Stimulated activated CD4-positive, alpha-beta T cell treated with anti-CD3 and anti-CD28 coated beads, Interleukin-4, amount 100 ng/mL, for 24 hours (primary cell): ENCODE measurements at regions not wholly inside any gene's neighbourhood (a gene's known extent, or its start where the extent isn't known, plus 50 kb on each side); places are given as distances from the start of the nearest gene placed in this dataset.

Experiments used
- DNase-seq: peaks from one replicate; pipeline ENCODE4 v3.0.0-alpha.2; 2020

DNA sequence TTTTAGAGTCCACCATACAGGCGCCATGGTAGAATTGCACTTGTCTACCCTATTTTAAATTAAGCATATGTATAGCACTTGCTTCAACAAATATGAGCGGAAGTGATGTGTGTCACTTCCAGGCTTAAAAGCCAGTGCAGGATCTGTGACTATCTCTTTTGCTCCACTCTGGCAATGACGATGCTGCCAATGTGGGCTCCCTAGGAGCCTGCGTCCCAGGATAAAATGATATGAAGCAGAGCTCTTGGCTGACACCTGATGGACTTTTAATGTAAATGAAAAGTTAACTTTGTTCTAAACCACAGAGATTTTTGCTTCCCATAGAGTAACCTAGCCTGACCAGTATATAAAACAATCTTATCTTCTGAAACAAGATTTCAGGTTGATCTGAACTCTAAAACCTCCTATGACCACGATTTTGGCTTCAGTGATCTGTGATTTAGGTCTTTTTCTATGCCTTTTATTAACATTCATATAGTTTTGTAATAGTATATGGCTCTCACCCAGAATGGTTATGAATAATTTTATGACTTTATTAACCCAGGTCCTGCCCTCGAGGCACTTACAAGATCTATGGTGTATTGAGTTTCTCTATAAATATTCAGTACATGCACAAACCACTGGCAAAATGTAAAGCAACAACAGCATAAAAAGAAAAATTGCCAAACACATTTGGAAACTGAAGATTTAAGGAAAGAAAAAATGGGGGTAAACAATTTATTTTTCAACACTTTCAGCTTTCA, 422.5 kb upstream of the PIK3C3 start:
- DNase-seq, result no peak

DNA sequence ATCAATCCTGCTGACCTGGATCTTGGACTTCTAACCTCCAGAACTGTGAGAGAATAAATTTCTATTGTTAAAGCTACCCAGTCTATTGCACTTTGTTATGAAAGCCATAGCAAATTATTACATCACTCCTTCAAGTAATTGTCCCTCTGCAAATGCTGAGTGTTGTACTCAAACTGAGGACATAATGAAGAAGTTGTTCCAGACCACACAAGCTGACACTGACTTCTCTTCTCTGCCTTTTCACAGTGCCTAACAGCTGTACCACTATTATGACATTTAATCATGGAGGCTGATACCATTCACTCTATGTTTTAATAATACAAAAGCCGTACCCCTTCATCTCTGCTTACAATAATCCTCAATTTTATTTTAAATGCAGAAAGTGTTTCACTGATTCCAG, 424.1 kb upstream of the PIK3C3 start:
- DNase-seq, result no peak

DNA sequence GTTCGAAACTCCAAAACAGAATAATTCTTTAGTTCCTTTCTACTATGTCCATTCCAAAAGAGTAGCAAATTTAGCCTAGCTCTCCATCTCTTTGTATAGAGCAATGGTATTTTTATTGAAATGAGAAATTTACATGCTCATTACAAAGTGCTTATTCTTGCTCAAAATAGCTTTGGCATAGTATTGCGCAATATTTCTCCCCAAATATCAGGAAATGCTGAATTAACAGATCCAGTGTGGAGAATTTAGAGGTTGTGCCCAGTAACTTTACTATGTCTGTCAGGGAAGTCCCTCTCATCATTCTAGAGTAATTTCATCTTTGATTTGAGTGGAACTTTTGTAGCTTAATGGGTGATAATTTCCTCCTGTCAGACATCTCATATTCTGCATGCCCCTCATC, 425.9 kb upstream of the PIK3C3 start:
- DNase-seq, result no peak

DNA sequence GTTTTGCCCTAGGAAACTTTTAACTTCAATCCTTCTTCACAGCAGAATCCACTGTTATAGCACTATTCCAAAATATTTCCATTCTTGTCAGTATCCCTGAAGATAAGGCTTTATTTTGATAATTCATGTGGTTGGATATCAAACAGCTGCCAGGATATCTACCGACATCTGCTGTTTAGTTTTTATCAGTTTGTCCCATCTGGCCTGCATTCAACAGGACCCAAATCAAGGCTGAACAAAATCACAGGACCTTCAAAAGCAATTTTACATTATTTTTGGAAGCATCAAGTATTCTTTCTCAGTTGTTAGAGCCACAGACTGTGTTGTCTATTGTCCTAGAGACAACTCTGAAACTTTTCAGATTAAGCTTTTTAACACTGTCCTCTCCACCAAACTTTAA, 429.0 kb upstream of the PIK3C3 start:
- DNase-seq, result no peak

DNA sequence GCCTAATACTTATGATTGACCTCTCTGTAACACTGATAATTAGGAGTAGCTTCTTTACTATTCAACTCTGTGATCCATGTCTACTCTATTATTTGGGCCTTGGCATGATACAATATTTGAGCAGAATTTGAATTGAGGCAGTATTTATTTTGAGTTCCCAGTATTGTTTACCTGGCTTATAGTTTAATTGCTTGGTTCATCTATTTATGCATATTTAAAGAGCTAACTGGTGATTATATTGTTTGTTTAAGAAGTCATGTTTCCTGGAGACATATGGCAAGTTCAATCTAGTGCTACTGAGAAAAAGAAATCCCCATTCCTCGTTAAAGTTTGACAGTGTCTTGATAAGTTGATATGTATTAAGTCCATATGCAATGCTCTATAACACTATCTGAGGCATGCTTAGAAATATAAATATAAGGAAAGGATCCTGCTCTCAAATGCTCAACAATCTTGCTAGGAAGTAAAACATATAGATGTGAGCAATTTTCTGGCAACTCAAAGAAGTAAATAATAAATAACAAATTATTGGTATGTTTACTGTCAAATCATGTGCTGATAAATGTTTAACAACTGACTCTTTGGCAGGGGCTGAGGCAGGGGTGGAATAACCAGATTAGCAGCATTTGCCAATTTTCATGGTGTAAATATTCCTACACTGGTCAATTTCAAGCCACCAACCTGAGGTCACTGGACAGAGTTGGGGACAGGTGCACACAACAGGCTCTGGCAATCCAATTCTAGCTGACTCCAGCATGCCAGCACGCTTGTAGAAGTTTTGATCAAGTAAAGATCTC, 430.2 kb upstream of the PIK3C3 start:
- DNase-seq, result no peak

DNA sequence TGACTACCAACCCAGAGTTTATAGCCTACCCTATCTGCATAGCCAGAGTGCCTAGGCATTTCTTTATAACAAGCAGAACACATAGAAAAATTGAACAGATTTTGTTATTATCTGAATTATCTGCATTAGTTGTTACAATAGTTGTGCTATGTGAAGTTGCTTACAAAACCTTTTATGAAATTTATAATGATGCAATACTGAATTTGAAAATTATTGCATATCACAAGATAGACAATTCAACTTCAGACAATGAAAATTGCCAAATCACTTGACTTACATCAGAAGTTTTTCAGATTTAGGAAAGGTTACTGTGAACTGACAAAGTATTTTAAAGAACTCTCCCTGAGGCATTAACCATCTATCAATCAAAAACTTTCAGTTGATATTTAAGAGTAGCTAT, 437.9 kb upstream of the PIK3C3 start:
- DNase-seq, result no peak

DNA sequence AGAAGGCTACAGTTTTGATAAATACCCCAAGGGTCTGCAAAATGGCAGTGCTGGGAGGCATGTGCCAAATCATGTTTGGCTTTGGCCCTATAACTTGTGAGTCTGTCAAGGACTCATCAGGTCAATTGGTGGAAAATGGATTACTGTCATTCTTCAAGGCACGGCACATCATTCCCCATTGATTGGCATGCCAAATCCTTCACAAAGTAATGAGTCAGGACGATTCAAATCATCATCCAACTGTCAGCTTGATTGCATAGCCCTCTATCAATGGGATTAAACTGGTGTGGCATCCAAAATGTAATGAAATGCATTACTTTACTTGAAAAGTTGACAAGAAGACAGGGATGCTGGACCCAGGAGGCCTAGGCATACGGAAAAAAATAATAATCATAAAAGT, 441.6 kb upstream of the PIK3C3 start:
- no peak for DNase-seq

DNA sequence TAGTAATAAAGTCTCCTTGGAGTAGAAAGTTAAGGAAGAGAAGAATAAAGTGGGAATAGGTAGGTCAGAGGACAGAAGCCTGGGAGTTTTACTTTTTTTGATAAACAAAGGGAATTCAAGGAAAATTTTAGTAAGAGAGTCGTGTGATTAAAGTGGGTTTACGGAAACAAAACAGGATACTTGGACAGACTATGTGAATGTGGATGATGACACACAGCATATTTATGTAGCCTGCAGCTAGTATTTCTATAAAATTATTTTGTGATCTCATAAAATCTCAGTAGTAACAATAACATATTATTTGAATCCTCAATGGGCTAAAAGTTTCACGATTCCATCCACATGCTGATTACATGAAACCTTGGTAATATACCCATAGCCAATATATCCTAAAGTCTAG, 450.7 kb upstream of the PIK3C3 start:
- DNase-seq, result no peak

DNA sequence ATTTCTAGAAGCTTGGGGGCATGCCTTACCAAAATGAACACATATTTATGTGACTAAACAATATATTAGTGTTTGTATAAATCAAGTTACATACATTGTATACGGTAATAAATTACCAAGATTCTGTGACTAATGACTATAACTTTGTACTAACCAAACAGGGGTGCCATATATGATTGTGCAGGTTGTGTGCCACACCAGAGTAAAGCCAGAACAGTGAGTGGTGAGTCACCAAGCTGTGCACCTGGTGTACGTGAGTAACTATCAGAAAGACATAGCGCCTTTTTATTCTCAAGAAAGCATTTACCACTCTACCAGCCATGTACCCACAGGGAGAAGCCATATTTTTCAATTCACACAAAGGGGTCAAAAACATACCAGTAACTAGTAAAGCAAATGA, 453.2 kb upstream of the PIK3C3 start:
- no peak for DNase-seq

DNA sequence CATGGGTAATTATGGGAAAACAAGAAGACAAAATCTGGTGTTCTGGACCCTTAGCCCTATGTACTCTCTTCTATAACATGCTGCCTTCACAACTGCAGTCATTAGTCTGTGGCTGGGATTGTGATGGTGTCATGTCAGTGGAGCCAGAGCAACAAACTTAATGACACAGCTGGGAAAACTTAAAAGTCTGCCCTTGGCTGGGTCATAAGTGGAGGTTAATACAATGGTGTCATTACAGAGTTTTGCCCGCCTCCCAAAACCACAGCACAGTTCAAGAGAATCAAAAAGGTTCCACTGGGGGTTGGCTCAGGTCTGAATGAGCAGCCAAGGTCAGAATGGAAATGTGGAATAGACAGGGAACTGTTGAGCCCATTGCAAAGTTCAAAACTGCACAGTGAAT, 455.7 kb upstream of the PIK3C3 start:
- no peak for DNase-seq

DNA sequence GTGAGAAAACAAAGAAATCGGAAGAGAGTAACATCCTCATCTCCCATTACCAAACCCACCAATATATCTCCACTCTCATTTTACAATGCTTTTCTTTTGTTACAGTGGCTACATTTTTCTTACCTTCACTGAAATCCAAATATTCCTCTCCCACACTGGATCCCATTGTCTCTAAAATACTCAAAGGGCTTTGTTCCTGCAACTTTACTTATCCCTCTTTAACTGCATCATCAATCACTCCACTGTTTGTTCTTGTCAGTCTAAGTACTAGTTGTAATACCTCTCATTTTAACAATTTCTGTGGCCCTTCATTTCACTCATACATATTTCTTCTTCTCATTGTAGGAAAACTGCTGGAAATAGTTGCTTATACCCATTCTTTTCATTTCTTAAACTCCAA, 464.2 kb upstream of the PIK3C3 start:
- DNase-seq, result no peak

DNA sequence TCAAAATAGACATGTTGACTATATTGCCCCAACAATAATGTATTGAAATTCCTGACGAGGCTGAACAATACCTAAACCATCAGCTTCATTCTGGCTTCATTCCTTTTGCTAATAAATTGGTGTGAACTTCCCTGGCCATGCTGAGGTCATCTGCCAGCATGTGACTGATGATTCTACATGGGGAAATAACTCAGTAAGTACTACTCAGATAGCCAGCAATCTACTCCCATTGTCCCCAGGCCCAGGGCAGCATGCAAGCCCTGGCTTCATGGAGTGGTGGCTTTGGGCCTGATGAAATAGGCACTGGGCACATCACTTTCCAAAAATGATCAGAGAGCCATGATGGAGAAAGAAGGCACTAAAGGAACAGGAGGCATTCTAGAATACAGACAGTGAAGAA, 468.5 kb upstream of the PIK3C3 start:
- no peak for DNase-seq

DNA sequence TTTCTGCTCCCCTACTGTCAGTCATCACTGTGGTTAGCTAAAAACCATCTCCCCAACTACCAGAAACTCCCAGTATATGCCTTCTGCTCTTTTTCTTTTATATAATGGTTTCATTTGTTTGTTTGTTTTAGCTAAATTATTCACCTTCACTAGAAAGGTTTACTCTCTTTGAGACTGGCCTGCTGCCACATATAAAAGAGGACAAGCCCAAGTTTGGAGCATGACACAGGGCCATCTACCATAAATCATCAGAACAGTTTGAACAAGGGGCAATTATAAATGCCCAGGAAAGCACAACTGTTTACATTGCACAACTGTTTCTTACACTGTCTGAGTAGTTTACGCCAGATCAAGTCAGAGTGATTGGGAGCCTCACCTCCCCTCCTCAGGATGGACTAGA, 471.0 kb upstream of the PIK3C3 start:
- DNase-seq, result no peak

DNA sequence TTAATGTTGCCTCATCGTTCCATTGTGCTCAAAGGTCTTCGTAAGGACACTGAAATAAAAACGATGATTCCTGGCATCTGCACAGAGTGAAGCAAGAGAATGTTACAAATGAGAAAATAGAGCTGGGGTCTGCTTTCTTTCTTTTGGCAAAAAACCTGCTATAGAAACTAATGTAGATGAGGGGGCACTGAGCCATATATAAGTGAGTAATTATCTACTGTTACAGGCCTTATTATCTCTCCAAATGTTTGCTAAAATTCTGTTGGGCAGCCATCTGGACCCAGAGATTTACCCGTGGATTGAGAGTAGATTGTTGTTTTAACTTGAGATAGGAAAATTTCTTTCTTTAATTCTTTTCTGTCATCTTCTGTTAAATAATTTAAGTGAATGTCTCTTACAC, 472.5 kb upstream of the PIK3C3 start:
- no peak for DNase-seq

DNA sequence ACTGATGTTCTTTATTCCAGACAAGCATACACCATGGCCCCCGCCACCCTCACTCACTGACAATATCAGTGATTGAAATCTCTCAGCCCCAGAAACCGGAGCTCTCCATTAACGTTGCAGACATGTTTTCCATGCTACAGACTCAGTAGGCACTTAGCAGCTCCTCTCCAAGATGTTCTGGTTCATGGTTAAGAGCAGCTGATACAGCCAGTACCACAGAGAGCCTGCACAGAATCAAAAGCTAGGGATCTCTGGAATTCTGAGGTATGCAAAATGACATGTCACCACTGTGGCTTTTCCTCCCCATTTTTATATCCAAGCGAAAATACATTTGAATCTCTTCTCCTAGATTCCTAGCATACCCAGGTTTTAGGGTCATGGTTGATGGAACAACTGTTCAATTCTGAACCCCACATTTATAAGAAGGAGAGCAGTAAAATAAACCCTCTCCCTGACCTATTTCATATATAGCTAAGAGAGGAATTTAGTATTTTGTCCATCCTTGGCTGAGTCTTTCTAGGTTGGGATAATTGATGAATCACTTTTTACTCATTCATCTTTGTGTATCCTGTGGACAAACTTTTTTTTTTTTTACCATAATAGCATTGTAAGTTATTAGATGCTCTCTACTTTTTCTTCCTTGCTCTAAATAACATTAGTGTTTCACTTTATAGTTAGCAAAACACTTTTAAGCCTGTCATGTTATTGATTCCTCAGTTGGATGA, 488.4 kb upstream of the PIK3C3 start:
- no peak for DNase-seq

DNA sequence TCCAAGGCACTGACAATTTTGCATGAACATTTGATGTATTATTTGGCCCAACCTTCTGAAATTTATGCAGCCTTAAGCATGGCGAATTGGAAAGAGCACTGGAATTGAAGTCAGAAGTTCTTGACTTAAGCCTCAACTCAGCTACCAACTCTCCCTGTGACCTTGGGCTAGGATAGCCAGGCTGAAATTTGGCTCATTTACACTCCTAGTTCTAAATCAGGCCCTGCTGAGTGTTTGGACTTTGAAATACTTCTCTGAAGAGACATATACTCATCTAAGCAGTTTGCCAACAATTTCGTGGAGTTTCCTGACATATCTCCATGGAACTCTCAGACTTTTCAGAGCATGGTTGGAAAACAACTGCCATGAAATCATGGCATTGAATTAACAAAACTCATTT, 489.6 kb upstream of the PIK3C3 start:
- no peak for DNase-seq

DNA sequence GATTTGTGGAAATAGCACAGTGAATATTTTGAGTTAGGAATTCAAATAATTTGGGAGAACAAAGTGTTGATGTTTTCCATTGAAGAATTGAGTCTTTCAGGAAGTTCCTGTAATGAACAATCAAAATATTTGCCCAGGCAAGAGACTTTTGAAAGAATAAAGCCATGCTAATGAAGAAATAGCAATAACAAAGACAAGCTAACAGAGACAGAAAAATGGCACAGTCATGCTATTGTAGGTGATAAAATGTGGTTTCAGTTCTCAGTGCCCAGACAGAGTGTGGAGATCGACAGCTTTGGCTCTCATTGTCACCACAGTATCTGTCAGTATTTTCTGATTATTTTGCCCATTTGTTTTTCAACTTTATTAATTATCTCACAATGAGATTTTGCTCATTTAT, 490.8 kb upstream of the PIK3C3 start:
- DNase-seq, result no peak

DNA sequence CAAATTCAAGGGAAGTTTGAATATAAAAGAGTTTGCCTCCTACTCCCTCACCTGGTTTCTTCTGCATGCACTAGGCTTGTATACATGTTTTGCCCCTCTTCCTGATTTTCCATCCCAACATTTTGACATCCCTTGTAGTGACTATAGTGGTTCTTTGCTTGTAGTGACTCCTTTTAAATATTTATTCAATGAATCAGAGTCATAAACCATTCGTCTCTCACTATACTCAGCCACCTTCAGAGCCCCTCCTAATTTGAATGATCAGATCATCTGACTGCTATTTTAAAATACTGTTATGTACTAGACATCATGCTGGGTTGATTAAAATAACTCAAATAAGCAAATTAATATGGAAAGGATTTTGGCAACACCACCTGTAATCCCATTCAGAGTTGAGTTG, 492.1 kb upstream of the PIK3C3 start:
- DNase-seq, result no peak

DNA sequence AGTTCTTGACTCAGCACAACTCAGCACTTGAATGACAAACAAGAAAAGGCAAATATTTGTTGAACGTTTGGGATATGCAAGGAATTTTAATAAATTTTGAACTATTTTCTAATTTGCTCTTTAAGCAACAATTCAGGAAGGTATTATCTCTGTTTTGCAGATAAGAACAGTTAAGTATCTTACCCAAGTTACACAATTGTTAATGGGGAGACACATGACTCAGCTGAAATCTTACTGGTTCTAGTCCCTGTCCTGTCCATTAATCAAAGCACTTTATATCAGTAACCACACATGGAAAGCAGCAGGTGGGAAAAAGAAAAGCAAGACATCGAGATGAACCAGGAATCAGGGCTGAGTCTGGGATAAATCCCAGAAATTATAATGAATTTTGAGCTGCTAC, 493.9 kb upstream of the PIK3C3 start:
- DNase-seq, result no peak

DNA sequence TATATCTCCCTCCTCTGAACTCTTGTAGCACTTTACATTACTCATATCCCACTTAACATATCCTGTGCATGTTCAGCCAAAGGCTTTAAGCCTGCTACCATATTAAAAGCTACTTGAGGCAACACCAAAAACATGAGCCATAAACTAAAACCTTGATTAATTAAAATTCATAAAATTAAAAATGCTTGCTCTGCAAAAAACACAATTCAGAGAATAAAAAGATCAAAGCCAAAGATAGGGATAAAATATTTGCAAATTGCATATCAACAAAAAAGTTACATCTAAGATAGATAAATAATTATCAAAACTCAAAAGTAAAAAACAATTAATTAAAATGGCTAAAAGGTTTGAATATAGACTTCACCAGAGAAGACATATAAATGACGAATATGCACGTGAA, 495.4 kb upstream of the PIK3C3 start:
- DNase-seq, result no peak

DNA sequence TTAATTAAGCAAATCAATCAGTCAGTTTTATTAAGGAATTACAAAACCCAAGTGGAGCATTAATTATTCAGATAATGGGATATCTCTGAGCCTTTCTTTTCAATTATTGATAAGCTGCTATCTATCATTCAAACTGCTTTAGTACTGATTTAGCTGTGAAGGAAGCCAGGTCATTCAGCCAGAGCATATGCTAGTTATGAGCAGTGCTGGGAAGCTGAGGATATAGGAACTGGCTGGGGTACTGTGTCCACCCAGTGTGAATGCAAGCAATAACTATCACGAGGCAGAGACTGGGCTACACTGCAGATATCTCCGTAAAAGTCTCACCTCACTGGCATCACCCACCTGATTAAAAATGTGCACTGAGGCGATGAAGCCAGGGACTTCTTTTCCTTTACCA, 496.7 kb upstream of the PIK3C3 start:
- DNase-seq, result no peak

DNA sequence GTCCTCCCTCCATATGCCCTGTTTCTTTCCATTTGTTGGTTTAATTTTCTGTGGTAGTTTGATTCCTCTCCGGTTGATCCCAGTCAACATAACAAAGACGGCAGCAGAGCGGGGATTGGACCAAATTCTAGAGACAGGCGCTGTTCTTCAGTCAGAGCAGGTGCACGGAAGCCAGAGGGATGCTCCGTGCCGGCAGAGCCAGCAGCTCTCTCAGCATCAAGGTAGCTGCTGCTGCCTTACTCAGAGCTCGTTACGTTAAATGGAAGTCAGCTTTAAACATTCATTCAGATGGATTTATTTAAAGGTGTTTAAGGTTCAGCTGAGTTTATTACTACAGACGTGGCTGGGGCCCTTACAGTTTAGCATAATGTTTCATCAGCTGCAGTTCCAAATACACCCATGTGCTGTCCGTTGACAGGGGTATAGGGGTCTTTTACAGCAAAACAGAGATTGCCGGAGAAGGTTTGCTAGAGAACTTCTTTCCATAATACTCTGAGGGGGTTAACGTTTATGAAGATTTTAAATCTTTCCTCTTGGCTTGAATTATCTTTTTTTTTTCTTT, 497.2 kb upstream of the PIK3C3 start:
- DNase-seq, result no peak

DNA sequence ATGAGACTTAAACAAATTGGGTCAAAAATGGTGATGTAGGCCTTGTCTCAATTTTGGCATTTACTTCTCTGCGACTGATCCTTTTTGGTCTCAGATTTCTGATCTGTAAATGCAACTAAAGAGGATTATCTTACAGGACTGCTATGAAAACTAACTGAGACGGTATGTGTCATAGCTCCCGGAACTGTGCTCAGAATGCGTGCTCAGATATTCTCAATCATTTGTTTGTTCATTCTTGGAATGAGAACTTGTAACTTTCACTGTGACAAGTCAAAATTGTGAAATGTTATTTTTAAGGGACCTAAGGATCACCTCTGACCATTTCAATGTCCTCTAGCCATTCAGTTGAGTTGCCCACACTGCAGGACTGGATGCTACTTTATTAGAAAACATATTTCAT, 498.2 kb upstream of the PIK3C3 start:
- no peak for DNase-seq

DNA sequence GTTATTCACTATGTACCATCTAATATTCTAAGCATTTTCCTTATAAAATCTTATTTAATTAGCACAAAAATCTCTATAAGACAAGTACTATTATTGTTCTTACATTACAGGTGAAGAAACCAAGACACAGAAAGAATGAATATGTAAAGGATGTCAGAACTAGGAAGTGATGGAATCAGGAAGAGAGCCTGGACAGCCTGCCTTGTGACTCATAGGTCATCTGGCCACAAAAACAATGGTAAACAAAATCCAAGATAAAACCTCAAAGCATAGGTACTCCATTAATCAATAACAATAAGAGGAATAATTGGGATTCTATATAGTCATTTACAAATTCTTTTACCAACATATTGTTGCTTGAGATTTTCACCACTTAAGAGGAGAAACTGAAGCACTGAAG, 505.4 kb upstream of the PIK3C3 start:
- no peak for DNase-seq
